ENCODE measurements at regions not wholly inside any gene's neighbourhood (a gene's known extent, or its start where the extent isn't known, plus 50 kb on each side); places are given as distances from the start of the nearest gene placed in this dataset.

- H3K27ac ChIP-seq, result no peak overlapping the region
- no peak for TF ChIP-seq CTCF (IDR thresholded peaks at IDR 0.05)
- H3K27me3 ChIP-seq, result no peaks in the 10 kb centered on the region
- no peak overlapping the region for H3K4me3 ChIP-seq (ENCODE audit: low read depth in 1 of 2, low read length in 1 of 2)
- no peaks in the 10 kb centered on the region for H3K36me3 ChIP-seq
- no peaks in the 10 kb centered on the region for H3K9me3 ChIP-seq
- H3K4me1 ChIP-seq (ENCODE audit: control insufficient read depth in 1 of 2, insufficient read depth in 1 of 2, low read depth in 1 of 2, low read length in 1 of 2), result no peaks in the 10 kb centered on the region
Observed at GRCh38 chr12:40551466-40551865, 140.8 kb upstream of the CNTN1 start.

- Histone ChIP-seq H3K4me3 (ENCODE audit: low read depth in 1 of 2, low read length in 1 of 2) (no peak overlapping the region), H3K4me1 (ENCODE audit: control insufficient read depth in 1 of 2, insufficient read depth in 1 of 2, low read depth in 1 of 2, low read length in 1 of 2) (no peaks in the 10 kb centered on the region), H3K27ac (no peak overlapping the region), H3K27me3 (no peaks in the 10 kb centered on the region), H3K9me3 (no peaks in the 10 kb centered on the region), H3K36me3 (no peaks in the 10 kb centered on the region)
- no peak for TF ChIP-seq CTCF (IDR thresholded peaks at IDR 0.05)
Observed at GRCh38 chr12:40552868-40553267, 139.4 kb upstream of the CNTN1 start.

- Histone ChIP-seq H3K4me1 (ENCODE audit: control insufficient read depth in 1 of 2, insufficient read depth in 1 of 2, low read depth in 1 of 2, low read length in 1 of 2) (no peaks in the 10 kb centered on the region), H3K27ac (no peak overlapping the region), H3K27me3 (no peaks in the 10 kb centered on the region), H3K4me3 (ENCODE audit: low read depth in 1 of 2, low read length in 1 of 2) (no peak overlapping the region), H3K36me3 (no peaks in the 10 kb centered on the region), H3K9me3 (no peaks in the 10 kb centered on the region)
- no peak for TF ChIP-seq CTCF (IDR thresholded peaks at IDR 0.05)
Observed at GRCh38 chr12:40557980-40558379, 134.3 kb upstream of the CNTN1 start.

GRCh38 chr12:40559865-40560264 lies 132.4 kb upstream of the CNTN1 start:
- H3K27ac ChIP-seq, result no peak overlapping the region
- H3K4me3 ChIP-seq (ENCODE audit: low read depth in 1 of 2, low read length in 1 of 2), result no peak overlapping the region
- H3K4me1 ChIP-seq (ENCODE audit: control insufficient read depth in 1 of 2, insufficient read depth in 1 of 2, low read depth in 1 of 2, low read length in 1 of 2), result no peaks in the 10 kb centered on the region
- H3K27me3 ChIP-seq, result no peaks in the 10 kb centered on the region
- TF ChIP-seq CTCF (IDR thresholded peaks at IDR 0.05), result no peak
- no peaks in the 10 kb centered on the region for H3K9me3 ChIP-seq
- no peaks in the 10 kb centered on the region for H3K36me3 ChIP-seq

GRCh38 chr12:40560848-40561247 lies 131.4 kb upstream of the CNTN1 start:
- Histone ChIP-seq H3K4me1 (ENCODE audit: control insufficient read depth in 1 of 2, insufficient read depth in 1 of 2, low read depth in 1 of 2, low read length in 1 of 2) (no peaks in the 10 kb centered on the region), H3K27me3 (no peaks in the 10 kb centered on the region), H3K27ac (no peak overlapping the region), H3K4me3 (ENCODE audit: low read depth in 1 of 2, low read length in 1 of 2) (no peak overlapping the region), H3K9me3 (no peaks in the 10 kb centered on the region), H3K36me3 (no peaks in the 10 kb centered on the region)
- TF ChIP-seq CTCF (IDR thresholded peaks at IDR 0.05), result no peak

- no peak overlapping the region for H3K27ac ChIP-seq
- no peaks in the 10 kb centered on the region for H3K4me1 ChIP-seq (ENCODE audit: control insufficient read depth in 1 of 2, insufficient read depth in 1 of 2, low read depth in 1 of 2, low read length in 1 of 2)
- no peak overlapping the region for H3K4me3 ChIP-seq (ENCODE audit: low read depth in 1 of 2, low read length in 1 of 2)
- H3K9me3 ChIP-seq, result no peaks in the 10 kb centered on the region
- no peak for TF ChIP-seq CTCF (IDR thresholded peaks at IDR 0.05)
- H3K27me3 ChIP-seq, result no peaks in the 10 kb centered on the region
- H3K36me3 ChIP-seq, result no peaks in the 10 kb centered on the region
Observed at GRCh38 chr12:40561395-40561966, 130.8 kb upstream of the CNTN1 start.
